SU-DHL-6 (cell line): ENCODE measurements at regions not wholly inside any gene's neighbourhood (a gene's known extent, or its start where the extent isn't known, plus 50 kb on each side); places are given as distances from the start of the nearest gene placed in this dataset.

Source experiments
- EZH2phosphoT487 ChIP-seq: fragments of 200-600 bp; sonication (generic), shearing (Covaris generic); conservative IDR thresholded peaks from 2 replicates; pipeline ENCODE4 v1.6.1; 2018; ENCODE audit warnings: mild to moderate bottlenecking, antibody characterized with exemption, low read length, moderate library complexity, mixed read lengths
- TF ChIP-seq, protein P1 (sequence below): fragments of 200-600 bp; sonication (generic); IDR thresholded peaks from one replicate; pipeline ENCODE4 v1.5.1; 2017; ENCODE audit warnings: antibody characterized with exemption, mild to moderate bottlenecking, low read length, moderate library complexity; ENCODE audit not compliant: insufficient read depth, poor library complexity, severe bottlenecking

DNA sequence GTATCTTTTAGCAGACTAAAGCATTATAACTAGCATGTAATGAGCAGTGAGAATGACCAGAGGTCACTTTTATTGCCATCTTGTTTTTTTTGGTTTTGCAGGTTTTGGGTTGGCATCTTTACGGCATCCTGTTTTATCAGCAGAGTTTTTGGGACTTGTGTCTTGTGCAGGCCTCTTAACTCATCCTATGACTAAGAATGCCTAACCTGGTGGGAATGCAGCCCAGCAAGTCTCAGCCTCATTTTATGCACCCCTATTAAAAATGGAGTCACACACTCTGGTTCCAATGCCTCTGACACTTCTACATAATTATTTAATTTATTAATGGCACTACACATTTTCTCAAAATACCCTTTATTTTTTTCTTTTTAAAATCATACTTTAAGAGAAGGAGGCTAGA lies 726.5 kb upstream of the RIOK2 start:
- TF ChIP-seq, protein P1, sequence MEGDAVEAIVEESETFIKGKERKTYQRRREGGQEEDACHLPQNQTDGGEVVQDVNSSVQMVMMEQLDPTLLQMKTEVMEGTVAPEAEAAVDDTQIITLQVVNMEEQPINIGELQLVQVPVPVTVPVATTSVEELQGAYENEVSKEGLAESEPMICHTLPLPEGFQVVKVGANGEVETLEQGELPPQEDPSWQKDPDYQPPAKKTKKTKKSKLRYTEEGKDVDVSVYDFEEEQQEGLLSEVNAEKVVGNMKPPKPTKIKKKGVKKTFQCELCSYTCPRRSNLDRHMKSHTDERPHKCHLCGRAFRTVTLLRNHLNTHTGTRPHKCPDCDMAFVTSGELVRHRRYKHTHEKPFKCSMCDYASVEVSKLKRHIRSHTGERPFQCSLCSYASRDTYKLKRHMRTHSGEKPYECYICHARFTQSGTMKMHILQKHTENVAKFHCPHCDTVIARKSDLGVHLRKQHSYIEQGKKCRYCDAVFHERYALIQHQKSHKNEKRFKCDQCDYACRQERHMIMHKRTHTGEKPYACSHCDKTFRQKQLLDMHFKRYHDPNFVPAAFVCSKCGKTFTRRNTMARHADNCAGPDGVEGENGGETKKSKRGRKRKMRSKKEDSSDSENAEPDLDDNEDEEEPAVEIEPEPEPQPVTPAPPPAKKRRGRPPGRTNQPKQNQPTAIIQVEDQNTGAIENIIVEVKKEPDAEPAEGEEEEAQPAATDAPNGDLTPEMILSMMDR: no peak
- no peak for TF ChIP-seq EZH2phosphoT487
